ENCODE measurements at regions not wholly inside any gene's neighbourhood (a gene's known extent, or its start where the extent isn't known, plus 50 kb on each side); places are given as distances from the start of the nearest gene placed in this dataset.

DNA sequence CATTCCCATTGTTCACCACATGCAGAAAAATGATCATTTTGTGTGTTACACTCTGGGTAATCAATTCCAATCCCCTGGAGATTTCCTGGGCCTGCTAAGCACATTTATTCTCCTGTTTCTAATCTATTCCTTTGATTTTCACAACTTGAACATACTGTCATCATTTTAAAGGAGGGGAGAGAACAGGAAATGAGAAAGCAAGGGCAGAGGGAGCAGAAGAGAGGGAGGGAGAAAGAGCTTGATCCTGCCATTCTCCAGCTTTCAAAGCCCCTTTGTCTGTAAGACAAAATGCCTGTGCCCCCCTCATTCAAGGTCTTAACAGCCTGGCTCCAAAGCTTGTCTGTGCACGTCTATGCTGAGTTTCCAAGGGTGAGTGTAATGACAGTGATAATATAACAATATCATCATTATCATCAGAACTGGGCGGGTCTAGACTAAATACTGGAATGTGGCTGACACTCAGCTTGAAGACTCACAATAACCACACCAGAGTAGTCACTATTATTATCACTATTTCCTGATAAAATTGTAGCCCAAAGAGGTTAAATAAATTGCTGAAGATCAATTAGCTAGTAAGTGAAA, 164.4 kb upstream of the KLHL29 start:
- Mint-ChIP-seq H3K36me3 (ENCODE audit: low read depth) (no peaks in the 10 kb centered on the region), H3K27ac (no peak overlapping the region), H3K27me3 (no peaks in the 10 kb centered on the region), H3K9me3 (no peaks in the 10 kb centered on the region), H3K4me1 (ENCODE audit: low read depth) (no peaks in the 10 kb centered on the region), H3K4me3 (no peak overlapping the region)
- no peak for DNase-seq

DNA sequence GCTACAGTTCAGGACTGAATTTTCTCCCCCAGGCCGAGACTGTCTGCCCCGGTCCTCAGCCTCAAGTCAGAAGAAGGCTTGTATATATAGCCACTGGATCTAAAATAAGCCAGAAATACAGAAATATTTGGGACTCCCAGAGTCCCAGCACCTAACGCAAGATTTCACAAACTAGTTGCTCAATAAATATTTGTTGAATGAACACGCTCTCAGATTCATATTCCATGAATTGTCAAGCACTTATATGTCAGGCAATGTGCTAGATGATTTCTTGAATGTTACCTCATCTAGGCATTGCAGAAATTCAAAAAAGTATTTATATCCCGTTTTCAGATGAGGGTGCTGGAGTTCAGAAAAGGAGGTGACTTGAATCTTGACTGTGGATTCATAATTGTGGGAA, 163.7 kb upstream of the KLHL29 start:
- no peaks in the 10 kb centered on the region for H3K27me3 Mint-ChIP-seq
- no peaks in the 10 kb centered on the region for H3K4me1 Mint-ChIP-seq (ENCODE audit: low read depth)
- H3K4me3 Mint-ChIP-seq = no peak overlapping the region
- no peak overlapping the region for H3K27ac Mint-ChIP-seq
- no peak for DNase-seq
- H3K36me3 Mint-ChIP-seq (ENCODE audit: low read depth) = no peaks in the 10 kb centered on the region
- no peaks in the 10 kb centered on the region for H3K9me3 Mint-ChIP-seq

DNA sequence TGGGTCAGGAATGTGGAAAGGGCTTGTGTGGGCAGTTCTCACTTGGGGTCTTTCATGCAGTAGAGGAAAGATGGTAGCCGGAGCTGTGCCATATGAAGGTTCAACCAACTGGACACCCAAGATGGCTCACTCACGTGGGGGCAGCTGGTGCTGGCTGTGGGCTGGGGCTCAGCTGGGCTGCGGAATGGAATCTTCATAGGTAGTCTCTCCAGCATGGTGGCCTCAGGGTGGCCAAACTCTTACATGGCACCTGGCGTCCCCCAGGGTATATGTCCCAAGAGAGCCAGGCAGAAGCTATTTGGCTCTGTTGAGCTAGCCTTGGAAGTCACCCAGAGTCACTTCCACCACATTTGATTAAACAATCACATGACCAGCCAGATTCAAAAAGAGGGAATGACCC, 163.1 kb upstream of the KLHL29 start:
- H3K4me1 Mint-ChIP-seq (ENCODE audit: low read depth) = no peaks in the 10 kb centered on the region
- no peak overlapping the region for H3K27ac Mint-ChIP-seq
- H3K4me3 Mint-ChIP-seq = no peak overlapping the region
- no peak for DNase-seq
- H3K9me3 Mint-ChIP-seq = no peaks in the 10 kb centered on the region
- H3K27me3 Mint-ChIP-seq = no peaks in the 10 kb centered on the region
- no peaks in the 10 kb centered on the region for H3K36me3 Mint-ChIP-seq (ENCODE audit: low read depth)

DNA sequence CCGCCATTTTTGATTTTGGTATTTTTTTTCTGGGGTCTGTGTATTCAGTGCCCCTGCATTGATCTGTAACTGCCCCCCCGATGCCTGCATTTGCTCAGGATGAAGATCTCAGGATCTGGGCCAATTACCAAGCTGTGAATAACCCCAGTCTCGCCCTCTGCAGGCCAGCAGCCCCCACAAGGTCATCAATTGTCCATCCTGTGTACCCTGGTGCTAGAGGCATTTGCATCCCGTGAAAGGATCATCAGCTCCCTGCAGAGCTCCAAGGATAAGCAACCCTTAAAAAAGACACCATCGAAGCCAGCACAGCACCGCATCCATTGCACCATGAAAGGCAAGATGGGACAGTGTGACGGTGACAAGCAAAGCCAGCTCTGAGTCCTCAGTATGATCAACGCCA, 154.1 kb upstream of the KLHL29 start:
- H3K27ac Mint-ChIP-seq = no peak overlapping the region
- no peaks in the 10 kb centered on the region for H3K9me3 Mint-ChIP-seq
- no peaks in the 10 kb centered on the region for H3K36me3 Mint-ChIP-seq (ENCODE audit: low read depth)
- no peak overlapping the region for H3K4me3 Mint-ChIP-seq
- DNase-seq = no peak
- H3K27me3 Mint-ChIP-seq = peaks cover 4% of the 10 kb centered on the region
- H3K4me1 Mint-ChIP-seq (ENCODE audit: low read depth) = no peaks in the 10 kb centered on the region

DNA sequence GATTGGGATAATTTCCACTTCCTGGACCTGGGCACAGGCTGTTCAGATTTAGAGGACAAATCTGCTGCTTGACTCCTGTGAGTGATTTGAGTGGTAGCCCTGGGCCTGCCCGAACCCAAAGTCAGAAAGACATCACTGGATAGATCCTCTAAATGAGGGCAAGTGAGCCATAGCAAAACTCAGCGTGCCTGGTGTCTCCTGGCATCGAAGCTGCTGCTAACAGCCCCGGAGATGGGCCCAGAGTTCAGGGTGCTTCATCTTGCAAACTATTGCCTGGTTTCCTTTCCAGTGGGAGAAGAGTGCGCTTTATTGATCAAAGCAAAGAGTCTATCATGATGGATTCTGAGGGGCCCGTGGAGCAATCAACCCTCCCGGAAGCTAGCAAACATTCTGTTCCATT, 153.1 kb upstream of the KLHL29 start:
- Mint-ChIP-seq H3K36me3 (ENCODE audit: low read depth) (no peaks in the 10 kb centered on the region), H3K27ac (no peak overlapping the region), H3K4me1 (ENCODE audit: low read depth) (no peaks in the 10 kb centered on the region), H3K9me3 (no peaks in the 10 kb centered on the region), H3K4me3 (no peak overlapping the region), H3K27me3 (peaks cover 4% of the 10 kb centered on the region)
- no peak for DNase-seq

DNA sequence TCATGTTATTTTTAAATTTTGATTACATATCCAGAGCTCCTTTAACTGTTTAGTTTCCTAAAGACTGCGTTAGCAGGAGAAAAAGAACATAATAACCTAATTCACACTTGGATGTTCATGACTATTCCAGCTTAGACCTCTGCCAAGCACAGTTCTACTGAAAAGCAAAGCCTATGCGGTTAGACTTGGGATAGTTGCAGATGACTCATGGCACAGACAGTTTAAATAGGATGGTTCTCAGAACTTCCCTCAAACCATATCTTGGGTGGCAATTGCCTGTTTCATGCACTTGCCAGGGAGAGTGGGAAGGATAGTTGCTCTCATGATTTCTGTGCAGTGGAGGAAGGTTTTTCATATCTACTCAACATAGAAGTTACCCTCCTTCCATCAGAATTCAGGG, 149.7 kb upstream of the KLHL29 start:
- DNase-seq = no peak
- Mint-ChIP-seq H3K4me3 (no peak overlapping the region), H3K27me3 (peaks cover 6% of the 10 kb centered on the region), H3K4me1 (ENCODE audit: low read depth) (no peaks in the 10 kb centered on the region), H3K9me3 (no peaks in the 10 kb centered on the region), H3K36me3 (ENCODE audit: low read depth) (no peaks in the 10 kb centered on the region), H3K27ac (no peak overlapping the region)

DNA sequence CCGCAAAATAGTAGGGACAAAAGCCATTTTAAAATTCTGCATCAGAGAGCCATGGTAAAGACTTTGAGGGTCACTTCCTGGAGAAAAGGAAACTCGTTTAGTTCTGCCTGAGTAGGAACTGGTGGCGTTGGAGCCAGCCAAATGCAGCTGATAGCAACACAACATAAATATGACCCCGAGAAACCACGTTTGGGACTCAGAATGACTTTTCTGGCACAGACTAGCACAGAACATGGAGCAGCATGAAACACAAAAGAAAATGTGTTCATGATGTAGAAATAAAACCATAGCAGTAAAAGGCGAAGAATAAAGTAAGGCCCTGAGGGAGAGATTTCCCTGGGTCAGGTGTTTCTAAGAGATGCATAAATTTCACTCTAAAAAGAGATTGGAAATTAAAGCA, 149.2 kb upstream of the KLHL29 start:
- Mint-ChIP-seq H3K36me3 (ENCODE audit: low read depth) (no peaks in the 10 kb centered on the region), H3K4me3 (no peak overlapping the region), H3K4me1 (ENCODE audit: low read depth) (no peaks in the 10 kb centered on the region), H3K27ac (no peak overlapping the region), H3K9me3 (no peaks in the 10 kb centered on the region), H3K27me3 (peaks cover 8% of the 10 kb centered on the region)
- DNase-seq = no peak

DNA sequence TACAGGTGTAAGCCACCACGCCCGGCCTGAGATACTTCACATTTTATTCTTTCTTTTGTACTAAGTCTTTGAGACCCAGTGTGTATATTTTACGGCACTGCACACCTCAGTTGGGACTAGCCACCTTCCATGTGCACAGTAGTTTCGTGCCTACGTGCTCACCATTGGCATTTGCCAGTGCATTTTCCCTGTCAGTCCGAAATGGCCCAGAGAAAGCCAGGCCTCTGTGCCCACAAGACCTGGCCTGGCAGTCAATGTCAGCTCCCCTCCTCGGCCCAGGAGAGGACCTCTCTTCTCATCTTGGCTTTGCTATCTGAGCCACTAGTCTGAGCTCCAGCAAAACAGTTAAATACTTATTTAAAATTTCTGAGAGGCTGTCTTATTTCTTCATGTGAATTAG, 147.8 kb upstream of the KLHL29 start:
- Mint-ChIP-seq H3K36me3 (ENCODE audit: low read depth) (no peaks in the 10 kb centered on the region), H3K4me1 (ENCODE audit: low read depth) (no peaks in the 10 kb centered on the region), H3K4me3 (no peak overlapping the region), H3K9me3 (no peaks in the 10 kb centered on the region), H3K27me3 (peaks cover 5% of the 10 kb centered on the region), H3K27ac (no peak overlapping the region)
- no peak for DNase-seq

DNA sequence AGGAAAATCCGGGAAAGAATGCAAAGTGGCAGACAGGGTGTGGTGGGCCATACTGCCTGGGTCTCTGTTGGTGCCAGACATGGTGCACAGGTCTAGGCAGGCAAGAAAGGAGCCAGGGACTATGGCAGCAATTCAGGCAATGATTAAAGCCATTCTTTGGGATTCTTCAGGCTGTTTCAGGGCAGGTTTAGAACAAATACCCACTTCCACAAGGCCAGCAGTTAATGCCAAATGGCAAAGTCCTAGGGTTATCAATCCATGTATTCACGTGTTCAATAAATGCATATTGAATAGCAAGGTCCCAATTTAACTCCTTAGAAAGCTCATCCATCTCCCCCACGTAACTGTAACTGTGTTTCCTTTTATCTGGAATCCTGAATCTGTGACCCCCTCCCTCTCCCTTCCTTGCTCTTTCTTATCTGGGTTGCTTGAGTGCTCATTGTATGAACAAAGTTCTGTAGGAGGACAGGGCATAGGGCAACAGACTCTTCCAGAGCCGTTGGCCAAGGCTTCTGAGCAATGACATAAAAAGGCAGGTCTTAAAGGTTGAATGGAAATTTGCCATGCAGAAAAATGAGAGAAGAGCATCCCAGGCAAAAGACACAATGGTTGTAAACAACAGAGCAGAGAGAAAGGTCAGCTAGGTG, 146.8 kb upstream of the KLHL29 start:
- Mint-ChIP-seq H3K36me3 (ENCODE audit: low read depth) (no peaks in the 10 kb centered on the region), H3K4me3 (no peak overlapping the region), H3K27ac (no peak overlapping the region), H3K27me3 (peaks cover 5% of the 10 kb centered on the region), H3K9me3 (no peaks in the 10 kb centered on the region), H3K4me1 (ENCODE audit: low read depth) (no peaks in the 10 kb centered on the region)
- DNase-seq = no peak

DNA sequence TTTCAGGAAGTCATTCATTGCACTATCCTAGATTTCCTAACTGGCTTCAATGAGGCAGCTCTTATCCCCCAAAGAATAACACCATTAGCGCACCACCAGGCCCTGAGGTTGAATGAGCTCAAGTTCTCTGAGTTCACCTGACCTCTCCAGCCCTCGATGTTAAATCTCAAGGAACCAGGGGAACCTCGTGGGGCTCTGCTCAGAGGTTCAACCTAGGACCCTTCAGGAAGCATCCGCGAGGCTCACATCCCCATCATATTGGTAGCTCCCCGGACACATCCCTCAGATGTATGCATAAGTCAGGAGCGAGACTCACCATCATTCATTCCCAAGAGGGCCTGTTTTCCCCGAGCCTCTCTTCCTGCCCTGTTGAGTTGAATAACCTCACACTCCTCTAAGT, 145.6 kb upstream of the KLHL29 start:
- Mint-ChIP-seq H3K27ac (no peak overlapping the region), H3K9me3 (no peaks in the 10 kb centered on the region), H3K4me3 (no peak overlapping the region), H3K36me3 (ENCODE audit: low read depth) (no peaks in the 10 kb centered on the region), H3K4me1 (ENCODE audit: low read depth) (no peaks in the 10 kb centered on the region), H3K27me3 (peaks cover 5% of the 10 kb centered on the region)
- DNase-seq = no peak

DNA sequence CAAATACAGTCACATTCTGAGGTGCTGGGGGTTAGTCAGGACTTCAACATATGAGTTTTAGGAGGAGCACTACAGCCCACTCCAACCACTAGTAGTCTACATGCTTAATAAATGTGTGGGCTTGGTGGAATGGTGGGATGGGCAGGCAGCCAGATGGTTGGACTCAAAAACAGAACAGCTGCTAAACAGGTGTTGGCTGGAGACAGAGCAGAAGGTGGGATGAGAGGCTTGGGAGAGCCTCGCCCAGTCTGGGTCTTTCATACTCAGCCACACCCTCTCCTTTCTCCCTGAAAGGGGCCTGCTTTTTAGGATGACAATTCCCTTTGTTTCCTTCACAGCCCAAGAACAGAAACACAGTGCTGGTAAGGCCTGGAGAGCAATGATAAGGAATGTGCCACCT, 143.9 kb upstream of the KLHL29 start:
- Mint-ChIP-seq H3K4me3 (no peak overlapping the region), H3K9me3 (no peaks in the 10 kb centered on the region), H3K36me3 (ENCODE audit: low read depth) (no peaks in the 10 kb centered on the region), H3K27ac (no peak overlapping the region), H3K27me3 (peaks cover 5% of the 10 kb centered on the region), H3K4me1 (ENCODE audit: low read depth) (no peaks in the 10 kb centered on the region)
- DNase-seq = no peak

DNA sequence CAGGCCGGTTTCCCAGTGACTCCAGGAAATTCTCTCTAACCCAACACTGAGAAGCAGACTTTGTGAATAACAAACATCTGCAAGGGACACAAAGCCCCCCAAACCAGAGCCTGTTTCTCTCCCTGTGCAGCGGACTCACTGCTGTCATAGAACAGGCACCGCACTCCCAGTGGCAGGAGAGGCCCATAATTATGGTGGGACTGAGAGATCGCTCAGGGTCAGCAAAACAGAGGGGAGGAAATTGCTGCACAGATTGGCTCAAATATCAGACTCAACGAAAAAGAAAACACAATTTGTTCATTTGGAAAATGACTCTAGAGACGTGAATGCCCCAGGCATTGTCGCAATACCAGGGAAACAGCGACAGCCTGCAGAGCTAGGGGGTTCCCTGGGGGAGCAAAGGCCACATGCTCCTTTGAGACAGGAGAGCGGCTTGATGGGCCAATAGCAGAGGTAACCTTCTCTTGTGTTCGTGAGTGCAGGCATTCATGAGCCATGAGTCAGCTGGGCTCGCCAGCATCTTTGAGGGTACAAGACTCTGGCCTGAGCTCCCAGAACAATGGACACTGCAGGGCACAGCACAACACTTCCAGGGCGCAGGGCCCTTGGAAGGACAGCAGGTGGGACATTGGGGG, 143.3 kb upstream of the KLHL29 start:
- H3K4me3 Mint-ChIP-seq = no peak overlapping the region
- no peak for DNase-seq

DNA sequence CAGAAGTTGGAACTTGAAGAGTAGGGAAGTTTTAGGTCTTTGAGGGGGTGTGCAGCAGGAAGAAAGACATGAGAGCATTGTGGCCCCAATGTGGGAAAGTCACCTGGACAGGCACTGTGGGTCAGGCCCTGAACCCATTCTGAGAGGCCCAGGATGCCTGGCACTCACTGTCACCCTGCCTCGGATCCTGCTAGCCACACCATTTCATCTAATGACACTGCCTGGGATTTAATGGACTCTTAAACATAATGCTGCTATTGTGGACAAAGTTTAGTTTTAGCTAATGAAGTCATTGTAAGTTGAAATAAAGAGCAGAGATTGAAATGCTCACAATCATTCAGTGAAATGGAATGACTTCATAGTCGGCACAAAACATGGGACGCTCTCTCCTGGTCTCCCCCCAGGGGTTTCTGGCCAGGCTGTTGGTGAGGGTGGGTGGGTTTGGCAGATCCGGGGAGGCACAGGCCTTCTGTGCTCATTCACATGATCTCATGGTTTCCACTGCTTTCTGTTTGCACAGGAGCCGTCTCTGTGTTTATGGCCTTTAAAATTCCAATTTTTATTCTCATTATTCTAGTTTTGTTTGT, 141.8 kb upstream of the KLHL29 start:
- Mint-ChIP-seq H3K4me1 (ENCODE audit: low read depth) (no peaks in the 10 kb centered on the region), H3K27me3 (peaks cover 8% of the 10 kb centered on the region), H3K9me3 (no peaks in the 10 kb centered on the region), H3K4me3 (no peak overlapping the region), H3K27ac (no peak overlapping the region), H3K36me3 (ENCODE audit: low read depth) (no peaks in the 10 kb centered on the region)
- no peak for DNase-seq

More for the DNA sequence above, 143.3 kb upstream of the KLHL29 start:
- no peaks in the 10 kb centered on the region for H3K36me3 Mint-ChIP-seq (ENCODE audit: low read depth)
- no peak overlapping the region for H3K27ac Mint-ChIP-seq
- H3K4me1 Mint-ChIP-seq (ENCODE audit: low read depth) = no peaks in the 10 kb centered on the region
- H3K9me3 Mint-ChIP-seq = no peaks in the 10 kb centered on the region
- H3K27me3 Mint-ChIP-seq = peaks cover 5% of the 10 kb centered on the region

DNA sequence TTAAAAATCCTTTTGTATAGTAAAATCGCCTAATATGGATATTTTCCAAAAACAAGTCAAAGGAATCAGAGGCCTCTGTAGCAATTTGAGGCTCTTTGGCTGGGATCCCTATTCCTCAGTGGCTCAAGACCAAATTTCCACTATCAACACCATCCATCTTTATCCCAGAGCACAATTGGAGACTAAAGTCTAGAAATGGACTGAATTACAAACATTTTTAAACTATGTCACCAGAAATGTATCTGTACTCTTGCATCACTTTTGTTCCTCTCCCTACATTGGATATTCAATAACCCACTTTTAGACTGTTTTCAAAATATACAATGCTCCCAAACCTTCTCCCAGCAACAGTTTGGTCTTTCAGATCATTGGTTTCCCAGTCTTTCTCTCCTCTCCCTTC, 140.4 kb upstream of the KLHL29 start:
- H3K27ac Mint-ChIP-seq = no peak overlapping the region
- H3K36me3 Mint-ChIP-seq (ENCODE audit: low read depth) = no peaks in the 10 kb centered on the region
- H3K4me1 Mint-ChIP-seq (ENCODE audit: low read depth) = no peaks in the 10 kb centered on the region
- no peak overlapping the region for H3K4me3 Mint-ChIP-seq
- no peak for DNase-seq
- H3K9me3 Mint-ChIP-seq = no peaks in the 10 kb centered on the region
- peaks cover 10% of the 10 kb centered on the region for H3K27me3 Mint-ChIP-seq

DNA sequence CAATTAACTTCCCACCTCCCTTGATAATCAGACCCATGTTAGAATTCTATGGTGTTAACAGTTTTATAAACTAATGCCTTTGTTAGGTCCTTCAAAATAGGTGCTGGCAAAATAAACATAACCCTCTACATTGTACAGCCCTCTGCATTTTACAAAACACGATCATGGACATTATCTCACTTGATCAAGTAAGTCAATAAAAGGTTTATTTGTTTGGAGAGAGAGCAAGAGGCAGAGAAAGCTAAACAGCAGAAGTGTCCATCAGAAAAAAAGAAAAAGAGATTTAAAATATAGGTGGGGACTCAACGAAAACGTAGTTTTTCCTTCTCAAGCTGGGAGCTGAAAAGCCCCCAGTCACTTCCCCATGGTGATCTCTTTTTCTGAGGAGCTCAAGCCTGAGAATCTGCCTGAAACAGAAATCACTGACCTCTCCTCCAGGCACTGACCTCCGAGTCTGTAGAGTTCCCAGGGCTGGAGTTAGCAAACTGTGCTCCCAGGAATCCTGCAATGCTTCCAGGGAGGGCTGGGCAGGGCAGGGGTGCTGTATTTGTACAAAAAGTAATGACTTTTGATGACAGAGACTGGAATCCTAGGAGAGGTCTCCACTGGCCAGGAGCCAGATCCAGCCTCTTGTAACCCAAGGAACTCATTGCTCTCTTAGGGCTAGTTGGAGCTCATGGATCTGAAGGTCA, 137.8 kb upstream of the KLHL29 start:
- H3K9me3 Mint-ChIP-seq = no peaks in the 10 kb centered on the region
- H3K27ac Mint-ChIP-seq = no peak overlapping the region
- H3K4me1 Mint-ChIP-seq (ENCODE audit: low read depth) = no peaks in the 10 kb centered on the region
- no peaks in the 10 kb centered on the region for H3K36me3 Mint-ChIP-seq (ENCODE audit: low read depth)
- H3K27me3 Mint-ChIP-seq = peaks cover 17% of the 10 kb centered on the region
- no peak overlapping the region for H3K4me3 Mint-ChIP-seq
- DNase-seq = no peak

Measured in activated T-cell treated with anti-CD3 and anti-CD28 coated beads, Interleukin-2, amount 50 U/mL, for 24 hours (primary cell).